ENCODE measurements at regions not wholly inside any gene's neighbourhood (a gene's known extent, or its start where the extent isn't known, plus 50 kb on each side); places are given as distances from the start of the nearest gene placed in this dataset.

- H2BK5ac ChIP-seq (ENCODE audit: low read depth, low read length, poor library complexity, severe bottlenecking): no peak overlapping the region
- ChIA-PET POLR2A (ENCODE audit: unreplicated experiment) (interaction anchor here (0.6 kb wide), 1 partner anchor 493 kb away, joined by 3 read pairs; no protein-coding TSS in a partner anchor), CTCF (no interaction called here)
- no peak overlapping the region for H3K14ac ChIP-seq (replicated peaks; ENCODE audit: low read depth, low read length)
- no peak overlapping the region for H3K23ac ChIP-seq (ENCODE audit: low read depth, low read length)
- no peaks in the 10 kb centered on the region for H3K9me3 ChIP-seq (ENCODE audit: control insufficient read depth, insufficient read depth, low read length)
- DNase-seq (no peak), ATAC-seq (ENCODE audit: low read depth) (no peak)
- no peak overlapping the region for H4K5ac ChIP-seq (ENCODE audit: low read depth, low read length)
- dilution Hi-C loops (cut with HindIII; ENCODE audit: low sequenced_read_pairs, unreplicated experiment) (no loop called here), in situ Hi-C loops (cut with MboI; ENCODE audit: low sequenced_read_pairs) (no loop called here), intact Hi-C loops (cut with micrococcal nuclease) (loop anchor here (10.0 kb wide), 1 partner anchor 499 kb away; no protein-coding TSS in a partner anchor)
- no peaks in the 10 kb centered on the region for H3K4me1 ChIP-seq (ENCODE audit: control insufficient read depth, insufficient read depth, low read length)
- H4K20me1 ChIP-seq (ENCODE audit: insufficient read depth, low read length): no peaks in the 10 kb centered on the region
- H3K4me2 ChIP-seq (ENCODE audit: low read depth, low read length): no peak overlapping the region
- no peak overlapping the region for H3K4ac ChIP-seq (ENCODE audit: low read depth, low read length)
- H4K8ac ChIP-seq (ENCODE audit: low read depth in 2 of 2, low read length in 2 of 2): no peak overlapping the region
- H3K27me3 ChIP-seq (ENCODE audit: control insufficient read depth, insufficient read depth, low read length): peaks cover 19% of the 10 kb centered on the region
- BruUV-seq (replicated peaks): no TSS peak
- no peak overlapping the region for H3K27ac ChIP-seq (ENCODE audit: insufficient read depth, low read length)
- no peak overlapping the region for H2AK5ac ChIP-seq (ENCODE audit: low read depth, low read length)
- no peak overlapping the region for H3K18ac ChIP-seq (ENCODE audit: low read depth, low read length)
- no peak overlapping the region for H2AFZ ChIP-seq (replicated peaks; ENCODE audit: low read length, poor library complexity)
- H3K79me1 ChIP-seq (ENCODE audit: low read depth in 1 of 2, low read length in 2 of 2): no peaks in the 10 kb centered on the region
- no peak overlapping the region for H2BK20ac ChIP-seq (ENCODE audit: low read depth, low read length)
- no peak overlapping the region for H3K56ac ChIP-seq (ENCODE audit: extremely low read depth, insufficient read depth, low read length)
- no peak overlapping the region for H2AK9ac ChIP-seq (replicated peaks; ENCODE audit: low read depth, low read length, poor library complexity)
- no peak overlapping the region for H3K9ac ChIP-seq (ENCODE audit: low read depth, low read length)
- H2BK120ac ChIP-seq (ENCODE audit: low read depth, low read length): no peak overlapping the region
- no peak for TF ChIP-seq SMC3 (IDR thresholded peaks at IDR 0.05; ENCODE audit: low read depth, low read length)
- no peak for TF ChIP-seq RCOR1 (IDR thresholded peaks at IDR 0.05; ENCODE audit: insufficient replicate concordance, low read length)
- no peak for TF ChIP-seq USF2 (IDR thresholded peaks at IDR 0.05; ENCODE audit: low read depth, low read length)
- no peaks in the 10 kb centered on the region for H3K36me3 ChIP-seq (ENCODE audit: control insufficient read depth, insufficient read depth, low read length)
- H4K91ac ChIP-seq (ENCODE audit: insufficient read depth, low read depth, low read length): no peak overlapping the region
- no peaks in the 10 kb centered on the region for H3K9me1 ChIP-seq (ENCODE audit: insufficient read depth, low read length)
- no peak overlapping the region for H2BK15ac ChIP-seq (ENCODE audit: low read depth, low read length)
- 50% methylated on average over 2 of the region's 4 CpGs; no CpG with 5 or more reads in 1 of the 2 experiments for WGBS, 2 experiments (ENCODE audit: extremely low coverage in 2 of 2, insufficient read length in 1 of 2)
- no peak overlapping the region for H3K4me3 ChIP-seq (ENCODE audit: insufficient read depth, low read depth, low read length)
These were observed 123.8 kb downstream of the TLE3 start for GRCh38 chr15:69973880-69974279.
